Activated naive CD4-positive, alpha-beta T cell treated with Interleukin-2 at 50 U/mL for 16 hours (primary cell): ENCODE measurements at regions not wholly inside any gene's neighbourhood (a gene's known extent, or its start where the extent isn't known, plus 50 kb on each side); places are given as distances from the start of the nearest gene placed in this dataset.

Source experiments
- DNase-seq: peaks from one replicate; pipeline ENCODE4 v3.0.0-alpha.2; 2020

GRCh38 chr3:13688034-13688433 is 139.1 kb downstream of the FBLN2 start:
- DNase-seq: no peak
